ENCODE measurements at regions not wholly inside any gene's neighbourhood (a gene's known extent, or its start where the extent isn't known, plus 50 kb on each side); places are given as distances from the start of the nearest gene placed in this dataset.
"Not testable (repeated sequence)": the region's sequence is repeated elsewhere in the genome, so short reads cannot be mapped to it uniquely, and the experiment has no call there.

DNA sequence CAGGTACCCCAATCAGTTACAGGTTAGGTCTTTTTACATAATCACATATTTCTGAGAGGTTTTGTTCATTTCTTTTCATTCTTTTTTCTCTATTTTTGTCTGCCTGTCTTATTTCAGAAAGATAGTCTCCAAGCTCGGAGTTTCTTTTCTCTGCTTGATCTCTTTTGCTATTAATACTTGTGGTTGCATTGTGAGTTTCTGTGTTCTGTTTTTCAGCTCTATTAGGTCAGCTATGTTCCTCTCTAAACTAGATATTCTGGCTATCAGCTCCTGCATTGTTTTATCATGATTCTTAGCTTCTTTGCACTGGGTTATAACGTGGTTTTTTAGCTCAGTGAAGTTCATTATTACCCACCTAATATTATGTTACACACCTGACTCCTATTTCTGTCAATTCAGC is 914.1 kb downstream of the TRHDE start:
- DNase-seq, result no peak

DNA sequence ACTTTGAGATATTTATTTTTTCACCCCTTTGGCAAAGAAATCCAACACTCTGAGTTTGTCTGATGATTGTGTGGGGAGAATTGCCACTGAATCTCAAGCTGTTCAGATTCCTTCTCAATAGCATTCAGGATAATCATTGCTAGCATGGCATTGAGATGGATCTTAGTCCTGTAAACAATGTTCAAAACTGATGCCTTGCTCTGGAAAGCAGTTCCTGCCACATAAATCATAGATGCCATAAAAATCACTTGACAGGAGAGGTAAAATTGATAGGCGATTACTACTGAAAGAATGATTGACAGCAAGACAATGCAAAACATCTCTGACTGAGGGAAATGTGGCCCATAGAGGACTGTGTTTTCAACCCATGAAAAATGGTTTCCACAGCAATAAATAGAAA is 915.6 kb downstream of the TRHDE start:
- DNase-seq, result no peak

DNA sequence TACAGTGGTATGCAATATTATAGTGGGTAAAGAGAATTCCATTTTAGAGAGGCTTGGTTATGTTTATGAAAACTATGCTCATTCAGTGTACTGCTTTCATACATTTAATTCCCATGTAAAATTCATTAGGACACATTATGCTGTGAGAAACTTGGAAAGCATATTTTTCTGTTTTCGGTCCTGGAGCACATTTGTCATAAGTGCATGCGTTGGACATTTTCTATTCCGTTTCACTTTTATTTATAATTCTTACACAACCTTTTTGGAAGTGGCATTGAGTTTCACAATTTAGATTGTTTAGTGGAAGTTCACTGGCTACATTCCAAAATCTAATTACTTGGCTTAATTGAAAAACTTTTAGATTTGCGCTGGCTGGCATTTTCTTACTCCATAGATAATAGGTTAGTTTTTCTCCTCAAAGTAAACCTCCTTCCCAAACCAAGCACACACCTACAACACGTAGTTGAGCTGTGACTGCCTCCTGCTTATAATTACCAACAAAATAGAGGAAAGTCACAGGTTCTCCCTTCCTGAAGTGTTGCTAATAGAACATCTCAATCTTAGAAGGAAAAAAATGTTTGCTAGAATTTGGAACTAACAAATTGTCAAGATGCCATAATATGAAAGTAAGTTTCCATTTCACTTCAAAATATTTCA is 938.5 kb downstream of the TRHDE start:
- no peak for DNase-seq

DNA sequence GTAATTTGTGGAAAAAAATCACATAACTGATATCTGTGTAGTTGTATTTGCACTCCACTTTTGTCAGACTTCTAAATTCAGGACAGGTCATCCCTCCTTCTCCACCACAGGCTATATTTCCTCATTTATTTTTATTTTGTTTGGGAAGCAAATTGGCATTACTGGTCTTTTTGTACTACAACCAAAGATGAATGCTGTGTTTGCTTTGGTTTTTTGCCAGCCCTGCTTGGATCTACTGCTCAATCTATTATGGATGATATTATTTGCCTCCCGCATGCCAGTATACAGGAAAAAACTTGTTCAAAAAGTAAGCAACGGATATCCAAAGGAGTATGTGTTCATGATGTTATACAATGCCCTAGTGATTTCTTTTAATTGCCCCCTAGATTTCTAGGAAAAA is 948.8 kb downstream of the TRHDE start:
- DNase-seq, result no peak

DNA sequence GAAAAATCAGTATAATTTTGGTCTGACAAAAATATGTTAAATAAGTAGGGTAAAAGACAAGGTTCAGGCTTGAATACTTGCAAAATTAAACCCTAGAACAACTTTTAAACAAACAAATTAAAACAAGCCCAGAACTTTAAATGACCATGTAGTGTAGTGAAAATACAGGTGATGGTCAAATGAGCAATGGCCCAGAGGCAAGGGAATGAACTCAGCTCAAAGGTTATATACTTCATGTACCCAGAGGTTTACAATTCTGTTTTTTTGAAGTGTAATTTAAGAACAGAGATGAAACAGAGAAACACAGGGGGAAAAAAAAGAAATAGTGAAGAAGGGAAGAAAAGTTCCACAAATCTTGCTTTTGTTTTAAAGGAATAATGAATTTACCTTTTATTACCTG is 949.2 kb downstream of the TRHDE start:
- no peak for DNase-seq

DNA sequence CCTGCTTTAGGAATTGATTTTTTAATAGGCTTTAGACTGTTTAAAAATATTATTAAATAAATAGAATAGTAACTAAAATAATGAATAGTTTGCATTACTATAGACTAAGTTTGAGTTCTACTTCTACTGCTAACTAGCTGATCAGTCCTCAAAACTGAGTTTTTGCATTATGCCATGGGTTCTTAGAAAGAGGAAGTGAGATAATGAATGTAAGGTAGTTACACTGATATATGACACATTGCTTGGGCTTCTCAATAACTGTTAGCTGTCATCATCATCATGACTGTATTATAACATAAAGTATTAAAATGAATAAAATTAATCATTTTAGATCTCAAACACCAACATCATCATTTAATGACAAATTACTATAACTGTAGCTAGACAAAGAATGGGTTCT is 949.7 kb downstream of the TRHDE start:
- no peak for DNase-seq

DNA sequence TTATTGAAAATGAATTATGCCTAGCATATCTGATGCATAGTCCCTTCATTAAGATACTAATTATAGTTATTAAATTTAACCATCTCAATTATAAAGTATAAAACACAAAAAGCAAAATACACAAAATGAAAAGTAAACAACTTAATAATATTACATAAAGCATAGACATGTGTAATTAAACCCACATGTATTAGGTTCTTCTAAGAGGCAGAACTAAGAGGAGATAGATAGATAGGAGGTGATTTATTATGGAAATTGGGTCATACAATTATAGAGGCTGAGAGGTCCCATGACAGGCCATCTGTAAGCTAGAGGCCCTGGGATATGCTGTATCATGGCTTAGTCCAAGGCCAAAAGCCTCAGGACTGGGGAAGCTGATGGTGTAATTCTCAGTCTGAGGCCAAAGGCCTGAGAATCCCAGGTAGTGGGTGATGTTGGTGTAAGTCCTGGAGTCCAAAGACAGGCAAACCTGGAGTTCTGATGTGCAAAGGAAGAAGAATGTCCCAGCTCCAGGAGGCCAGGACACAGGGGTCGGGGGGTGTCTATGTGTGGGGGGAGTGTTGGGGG is 953.3 kb downstream of the TRHDE start:
- no peak for DNase-seq

DNA sequence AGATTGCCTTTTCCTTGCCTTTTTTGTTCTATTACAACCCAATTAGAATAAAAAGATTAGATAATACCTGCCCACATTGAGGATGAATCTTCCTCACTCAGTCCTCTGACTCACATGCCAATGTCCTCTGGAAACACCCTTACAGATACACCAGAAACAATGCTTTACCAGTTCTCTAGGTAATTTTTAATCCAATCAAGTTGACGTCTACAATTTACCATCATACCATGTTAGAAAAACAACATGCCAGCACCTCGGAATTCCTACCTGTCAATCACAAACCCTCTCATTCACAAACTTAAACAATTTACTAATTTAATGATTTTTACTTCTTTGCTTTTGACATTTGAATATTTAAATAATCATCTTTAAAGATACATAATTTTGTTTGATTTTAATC is 953.8 kb downstream of the TRHDE start:
- no peak for DNase-seq

DNA sequence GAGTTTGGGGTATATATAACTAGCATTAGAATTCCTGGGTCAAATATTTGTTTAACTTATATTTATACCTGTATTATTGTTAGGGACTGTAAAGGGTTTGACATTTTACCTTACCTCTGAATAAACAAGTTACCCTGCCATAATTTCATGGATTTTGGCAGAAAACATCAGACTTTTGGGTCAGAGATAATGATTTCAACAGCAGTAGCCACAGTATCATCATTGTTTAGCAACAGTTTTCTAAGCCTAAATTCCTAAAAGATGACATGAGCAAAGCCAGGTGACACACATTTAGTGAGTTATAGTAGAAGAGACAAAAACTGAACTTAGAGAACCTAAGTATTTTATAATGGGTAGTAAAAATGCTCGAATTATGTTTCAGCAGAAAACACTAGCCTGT is 954.4 kb downstream of the TRHDE start:
- DNase-seq, result no peak

DNA sequence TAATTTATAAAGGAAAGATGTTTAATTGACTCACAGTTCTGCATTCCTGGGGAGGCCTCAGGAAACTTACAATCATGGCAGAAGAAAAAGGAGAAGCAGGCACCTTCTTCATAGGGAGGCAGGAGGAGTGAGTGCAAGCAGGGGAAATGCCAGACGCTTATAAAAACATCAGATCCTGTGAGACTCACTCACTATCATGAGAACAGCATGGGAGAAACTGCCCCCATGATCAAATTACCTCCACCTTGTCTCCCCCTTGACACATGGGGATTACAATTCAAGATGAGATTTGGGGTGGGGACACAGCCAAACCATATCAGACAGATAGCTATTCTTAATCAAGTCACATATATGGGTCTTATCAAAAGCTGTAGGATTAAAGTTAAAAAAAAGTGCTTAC is 956.7 kb downstream of the TRHDE start:
- not testable (repeated sequence) for DNase-seq

DNA sequence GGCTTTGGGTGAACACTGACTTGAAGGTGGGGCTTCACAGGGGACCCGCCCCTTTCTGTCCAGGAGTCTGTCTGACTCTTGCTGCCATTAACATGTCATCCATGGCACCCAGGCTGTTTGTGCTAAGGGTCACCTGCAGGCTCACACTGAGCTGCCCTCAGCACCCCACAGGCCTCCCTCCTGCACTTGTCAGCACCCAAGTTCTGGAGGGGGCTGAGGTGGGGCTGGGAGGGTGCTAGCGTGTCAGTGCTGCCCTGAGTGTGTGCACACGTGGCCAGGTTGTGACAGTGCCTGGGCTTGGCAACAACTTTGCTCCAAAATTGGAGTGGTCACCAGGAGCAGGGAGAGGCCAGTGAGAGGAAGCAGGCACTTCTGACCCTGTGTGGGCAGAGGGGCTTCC is 963.2 kb downstream of the TRHDE start:
- no peak for DNase-seq

DNA sequence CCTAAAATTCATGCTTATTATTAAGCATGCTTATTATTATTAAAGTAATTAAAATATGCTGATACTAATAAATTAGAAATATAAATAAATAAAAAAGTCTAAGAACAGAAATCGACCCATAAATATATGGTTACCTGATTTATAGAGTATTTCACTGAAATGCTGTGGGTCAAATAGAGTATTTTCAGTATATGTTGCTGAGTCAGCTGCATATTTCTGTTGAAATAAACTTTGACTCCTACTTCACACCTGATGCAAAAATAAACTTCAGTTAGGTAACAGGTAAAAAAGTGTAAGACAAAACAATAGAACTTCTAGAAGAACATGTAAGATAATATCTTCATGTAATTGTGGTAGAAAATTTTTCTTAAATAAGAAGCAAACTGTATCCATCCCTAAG is 967.9 kb downstream of the TRHDE start:
- no peak for DNase-seq

DNA sequence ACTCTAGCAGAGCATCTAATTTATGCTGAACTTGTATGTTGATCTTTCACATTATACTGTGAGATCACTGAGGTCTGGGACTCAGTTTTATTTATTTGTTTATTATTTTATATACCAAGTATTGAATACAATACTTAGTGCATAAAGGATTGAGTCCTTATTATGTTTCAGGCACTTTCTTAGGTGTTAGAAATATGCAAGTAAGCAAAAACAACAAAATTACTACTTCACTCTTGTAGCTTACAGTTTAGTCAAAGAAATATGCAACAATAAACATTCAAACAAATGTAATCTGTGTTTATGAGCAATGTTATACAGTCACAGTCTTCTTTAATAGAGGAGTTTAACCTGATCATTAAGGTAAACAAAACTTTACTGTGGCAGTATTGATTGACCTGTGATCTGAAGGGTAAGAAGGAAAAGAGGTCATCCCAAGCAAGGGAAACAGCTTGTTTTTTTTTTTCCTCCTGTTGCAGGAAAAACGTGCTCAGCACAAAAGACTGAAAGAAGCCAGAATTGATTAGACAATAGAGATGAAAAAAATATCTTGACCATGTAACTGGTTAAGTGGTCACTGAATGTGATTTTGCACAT is 990.7 kb downstream of the TRHDE start:
- no peak for DNase-seq

DNA sequence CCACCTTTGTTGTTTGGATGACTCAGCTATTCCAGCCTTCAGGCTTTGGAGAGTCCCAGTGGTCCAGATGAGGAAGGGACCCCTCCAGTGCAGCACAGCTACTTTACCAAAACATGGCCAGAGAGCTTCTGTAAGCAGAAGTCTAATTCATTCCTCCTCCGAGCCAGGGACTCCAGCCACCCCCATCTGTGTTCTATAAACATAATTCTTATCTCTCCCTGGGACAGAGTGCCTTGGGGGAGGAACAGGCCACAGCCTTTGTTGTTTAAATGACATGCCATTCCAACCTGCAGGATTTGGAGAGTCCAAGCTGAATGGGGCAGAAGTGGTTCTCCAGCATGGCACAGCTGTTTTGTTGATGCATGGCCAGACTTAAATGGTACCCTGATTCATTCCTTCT is 994.0 kb downstream of the TRHDE start:
- DNase-seq, result no peak

DNA sequence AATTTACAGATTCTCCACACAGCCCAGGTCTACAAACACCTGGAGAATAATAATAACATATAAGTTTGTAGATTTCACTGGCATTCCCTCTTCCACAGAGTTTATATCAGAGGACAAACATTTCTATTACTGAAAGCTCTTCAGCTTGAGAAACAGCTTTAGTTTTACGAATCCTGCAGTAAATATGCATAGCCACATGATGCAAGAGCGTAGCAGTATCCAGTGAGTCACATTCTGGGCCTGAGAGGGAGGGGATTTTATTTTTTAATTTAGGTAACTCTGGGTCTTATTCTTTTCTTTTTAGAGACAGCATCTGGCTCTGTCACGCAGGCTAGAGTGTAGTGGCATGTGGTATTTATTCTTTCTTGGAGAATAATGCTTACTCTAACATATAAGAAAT is 1002.8 kb downstream of the TRHDE start:
- no peak for DNase-seq

DNA sequence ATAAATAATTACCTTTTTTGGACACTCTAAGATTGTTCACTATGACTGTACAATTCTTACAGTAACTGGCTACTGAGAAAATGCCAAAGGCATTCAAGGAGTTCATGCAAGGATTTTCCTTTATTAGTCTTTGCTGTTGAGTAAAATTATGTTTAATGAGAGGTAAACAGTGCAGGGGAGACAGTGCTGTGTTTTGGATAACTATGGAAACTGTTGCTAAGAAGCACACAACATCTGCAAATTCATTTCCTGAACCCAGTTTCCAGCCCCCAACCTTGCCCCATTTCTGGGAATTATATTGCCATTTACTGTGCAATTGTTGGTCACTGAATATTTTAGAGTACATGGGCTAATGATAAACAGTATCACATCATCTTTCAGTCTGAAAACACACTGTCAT is 1005.8 kb downstream of the TRHDE start:
- no peak for DNase-seq

DNA sequence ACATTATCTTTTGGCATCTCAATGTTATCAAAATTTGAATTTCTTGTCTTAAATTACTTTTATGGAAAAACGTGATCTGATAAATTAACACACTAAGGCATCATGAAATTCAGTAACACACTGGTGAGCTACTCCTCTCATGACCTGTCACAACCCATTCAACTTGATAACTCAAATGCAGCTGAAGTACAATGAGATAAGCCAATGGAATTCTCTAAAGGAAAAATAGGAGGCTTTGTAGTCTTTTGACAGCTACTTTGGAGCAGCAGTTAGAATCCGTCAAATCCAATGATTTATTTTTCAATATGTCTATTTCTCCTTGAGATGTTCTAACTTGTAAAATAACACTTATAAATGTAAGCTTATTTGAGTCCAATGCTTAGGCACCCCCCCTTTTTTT is 1029.4 kb downstream of the TRHDE start:
- DNase-seq, result no peak

DNA sequence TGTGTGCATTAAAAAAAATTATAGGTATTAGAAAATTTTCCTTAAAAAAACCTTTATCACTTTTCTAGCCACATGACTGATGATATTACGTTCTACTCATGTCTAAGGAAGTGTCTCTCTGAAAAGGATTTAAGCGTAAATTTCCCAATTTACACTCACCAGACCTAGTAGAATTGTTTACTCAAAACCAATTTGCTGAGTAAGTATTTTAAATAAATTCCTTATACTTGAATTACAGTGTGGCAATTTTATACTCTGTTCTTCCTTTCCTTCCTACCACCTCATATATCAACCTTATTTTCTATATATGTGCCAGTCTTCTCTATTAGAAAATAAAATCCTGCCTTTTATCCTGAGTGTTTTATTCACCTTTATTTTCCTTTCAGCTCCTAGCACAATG is 1035.1 kb downstream of the TRHDE start:
- DNase-seq, result no peak

DNA sequence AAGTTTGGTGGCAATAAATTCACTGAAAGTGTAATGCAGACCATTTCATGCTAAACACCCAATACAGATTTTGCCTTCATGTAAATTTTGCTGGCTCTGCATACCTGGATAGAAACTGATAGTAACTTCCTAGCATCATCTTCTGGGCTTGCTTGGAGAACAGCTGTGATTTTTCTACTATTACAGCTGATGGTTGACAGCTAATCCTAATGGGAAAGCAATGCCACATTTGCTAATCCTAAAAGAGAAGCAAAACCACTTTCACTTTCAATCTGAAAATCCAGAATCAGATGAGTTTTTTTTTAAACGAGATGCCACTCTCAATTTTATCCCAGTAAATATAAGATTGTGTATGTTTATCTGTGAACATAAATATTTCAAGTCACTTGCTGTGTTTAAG is 1035.9 kb downstream of the TRHDE start:
- no peak for DNase-seq

DNA sequence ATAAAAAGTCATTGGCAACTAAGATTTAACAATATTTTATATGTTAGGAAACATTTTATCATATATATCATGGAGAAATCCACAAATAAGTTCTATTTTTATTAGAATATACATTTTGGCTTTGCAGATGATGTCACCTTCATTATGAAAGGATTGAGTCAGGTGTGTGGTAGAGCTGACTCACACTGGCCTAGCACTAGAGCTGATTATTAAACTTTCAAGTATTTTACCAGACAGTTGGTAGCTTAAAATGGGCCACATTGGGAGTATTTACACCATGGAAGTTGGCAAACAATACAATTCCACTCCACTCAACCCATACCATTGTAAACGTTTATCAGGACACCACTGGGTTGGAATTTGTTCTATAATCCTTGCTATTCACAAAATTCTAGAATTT is 1036.6 kb downstream of the TRHDE start:
- DNase-seq, result no peak

DNA sequence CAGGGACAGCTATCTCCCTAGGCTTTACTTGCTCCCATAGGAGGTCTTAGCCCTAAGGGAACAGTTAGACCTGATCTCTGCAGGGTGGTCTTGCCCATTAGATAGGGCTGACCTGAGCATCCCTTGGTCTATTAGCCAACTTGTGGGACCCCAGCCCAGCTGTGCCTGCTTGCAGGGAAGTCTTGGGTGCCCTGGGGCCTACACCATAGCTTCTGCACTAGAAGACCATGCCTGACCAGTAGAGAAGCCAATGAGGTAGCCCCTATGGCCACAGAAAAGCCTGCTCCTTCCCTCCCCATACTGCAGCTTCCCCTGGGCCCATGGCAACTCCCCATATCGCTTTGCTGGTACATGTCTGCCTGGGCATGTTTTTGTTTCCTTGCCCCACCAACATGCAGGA is 1049.1 kb downstream of the TRHDE start:
- no peak for DNase-seq

DNA sequence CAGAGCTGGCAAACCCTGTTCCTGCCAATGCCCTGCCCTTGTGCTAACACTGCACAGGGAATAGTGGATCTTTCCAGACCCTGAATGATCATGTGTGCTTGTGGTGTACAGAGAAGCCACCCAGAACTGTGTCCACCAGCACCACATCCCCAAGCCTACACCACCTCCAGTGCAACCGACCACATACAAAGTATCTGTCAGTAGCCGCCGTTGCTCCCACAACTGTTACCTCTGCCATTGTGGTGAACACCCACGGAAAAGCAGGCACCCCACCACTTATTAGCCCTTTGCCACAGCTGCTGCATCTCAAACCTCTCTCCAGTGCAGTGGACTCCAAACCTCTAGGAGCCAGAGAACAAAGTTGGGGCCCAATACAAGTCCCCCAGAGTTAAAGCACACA is 1049.6 kb downstream of the TRHDE start:
- DNase-seq, result no peak

DNA sequence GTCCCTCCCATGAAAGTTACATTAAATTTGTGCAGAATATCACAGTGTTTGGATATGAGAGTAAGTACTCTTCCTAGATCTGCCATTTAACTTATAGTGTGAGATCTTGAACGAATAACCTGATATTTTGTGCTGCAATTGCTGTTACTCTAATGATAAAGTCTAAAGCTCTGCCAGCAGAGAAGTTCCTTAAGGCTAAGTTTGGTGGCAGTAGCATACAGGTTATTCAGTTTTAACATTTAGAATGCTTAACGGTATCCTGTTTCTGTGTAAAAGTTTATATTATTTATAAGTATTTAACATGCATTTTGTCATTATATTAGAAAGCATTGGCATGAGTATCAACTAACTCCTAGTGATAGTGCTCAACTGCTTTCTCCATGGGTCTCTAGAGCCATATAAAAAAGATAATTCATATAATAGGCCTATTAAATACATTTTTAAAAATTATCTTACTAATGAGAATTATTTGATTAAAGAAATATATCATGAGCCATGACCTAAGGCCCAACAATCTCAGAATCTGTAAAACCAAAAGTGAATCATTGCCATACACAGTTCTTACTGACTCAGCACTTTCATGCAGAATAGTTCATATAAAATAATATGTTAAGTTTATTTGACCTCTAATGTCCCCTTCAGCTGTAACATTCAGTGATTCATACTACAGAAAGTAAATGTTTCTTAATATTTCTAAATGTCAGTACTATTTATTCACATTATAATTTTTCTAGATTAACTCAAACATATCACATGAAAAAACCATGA is 1058.6 kb downstream of the TRHDE start:
- no peak for DNase-seq

Measured in hypothalamus (tissue), 51 donors.